Body of pancreas (tissue), 4 donors: ENCODE measurements at regions not wholly inside any gene's neighbourhood (a gene's known extent, or its start where the extent isn't known, plus 50 kb on each side); places are given as distances from the start of the nearest gene placed in this dataset.

ENCODE experiments used
- ATAC-seq: fragments of 150-250 bp; one replicate; pipeline ENCODE4 v1.9.1; 2016
- DNase-seq, 4 donors: peaks; one replicate each; pipeline ENCODE4 v3.0.0-alpha.2; 2019
- H3K27ac ChIP-seq, 4 donors: fragments of 200-600 bp; sonication (generic); 1 replicate in 3 of 4; 2 replicates in 1 of 4; pipeline versions ENCODE4 v1.5.1 to v1.6.1; 2016 to 2019; ENCODE audit warnings: mild to moderate bottlenecking in 1 of 4, mixed read lengths in 1 of 4, moderate library complexity in 1 of 4
- H3K27me3 ChIP-seq, 2 donors: fragments of 200-600 bp; sonication (generic); one replicate each; pipeline ENCODE4 v1.6.0; 2016; ENCODE audit warnings: mild to moderate bottlenecking in 1 of 2
- H3K36me3 ChIP-seq, 2 donors: fragments of 200-600 bp; sonication (generic); replicated peaks in 1 of 2; 2 replicates each; pipeline ENCODE4 v1.5.1; 2016; ENCODE audit warnings: low read depth in 2 of 2; ENCODE audit not compliant: insufficient read depth in 1 of 2
- H3K4me1 ChIP-seq: fragments of 200-600 bp; sonication (generic); one replicate; pipeline ENCODE4 v1.6.0; 2016
- H3K4me3 ChIP-seq, 2 donors: fragments of 200-600 bp; sonication (generic); 1 replicate in 1 of 2; 2 replicates in 1 of 2; pipeline ENCODE4 v1.5.1; 2016 to 2019
- H3K9me3 ChIP-seq, 3 donors: fragments of 200-600 bp; sonication (generic); 1 replicate in 2 of 3; 2 replicates in 1 of 3; pipeline ENCODE4 v1.5.1; 2016
- POLR2A ChIP-seq, 3 donors: fragments of 450-650 bp; IDR thresholded peaks; one replicate each; pipeline ENCODE4 v1.6.1; 2016; ENCODE audit warnings: antibody characterized with exemption in 3 of 3, mild to moderate bottlenecking in 2 of 3
- WGBS, 2 donors: methylation state at CpG; one replicate each; pipeline ENCODE4 v1.1.5; 2017; 5-methylcytosine and 5-hydroxymethylcytosine counted together
- intact Hi-C: fragments of 100-400 bp; cut with DNase I; formaldehyde crosslinking; loops from one replicate; pipeline ENCODE4 v1.15.1; 2023
- TF ChIP-seq, protein P1 (sequence below), 7 experiments: fragments of 450-650 bp in 4 of 7; fragments of 200-600 bp in 3 of 7; sonication (generic) in 3 of 7; IDR thresholded peaks; one replicate each; pipeline ENCODE4 v1.5.1; 2016 to 2019; ENCODE audit warnings: antibody characterized with exemption in 7 of 7

DNA sequence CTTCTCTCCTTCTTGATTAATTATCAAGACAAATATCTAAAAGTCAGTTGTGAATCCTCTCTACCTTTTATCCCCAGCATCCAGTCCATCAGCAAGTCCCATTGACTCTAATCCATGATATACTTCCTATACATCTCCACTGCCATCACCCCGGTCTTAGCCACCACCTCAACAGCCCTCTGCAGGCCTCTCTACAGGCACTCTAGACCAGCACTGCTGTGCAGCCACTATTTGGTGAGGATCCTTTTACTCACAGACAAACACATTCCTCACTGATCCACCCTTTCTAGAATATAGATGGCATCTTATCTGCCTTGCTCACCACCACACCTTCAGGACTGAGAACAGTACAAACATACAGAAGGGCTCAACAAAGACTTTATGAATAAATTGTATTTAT lies 221.7 kb downstream of the RFC3 start:
- WGBS, 2 donors: 82 to 83% methylated on average over 1 of the region's 1 CpG
- Histone ChIP-seq H3K36me3 (no peaks in the 10 kb centered on the region), H3K9me3 (no peaks in the 10 kb centered on the region), H3K4me3 (no peak overlapping the region), H3K4me1 (no peaks in the 10 kb centered on the region), H3K27me3 (no peaks in the 10 kb centered on the region), H3K27ac (no peak overlapping the region)
- ATAC-seq: no peak
- DNase-seq: no peak
- intact Hi-C loops: no loop called here
- TF ChIP-seq POLR2A (IDR thresholded peaks at IDR 0.05): no peak
- TF ChIP-seq, protein P1, sequence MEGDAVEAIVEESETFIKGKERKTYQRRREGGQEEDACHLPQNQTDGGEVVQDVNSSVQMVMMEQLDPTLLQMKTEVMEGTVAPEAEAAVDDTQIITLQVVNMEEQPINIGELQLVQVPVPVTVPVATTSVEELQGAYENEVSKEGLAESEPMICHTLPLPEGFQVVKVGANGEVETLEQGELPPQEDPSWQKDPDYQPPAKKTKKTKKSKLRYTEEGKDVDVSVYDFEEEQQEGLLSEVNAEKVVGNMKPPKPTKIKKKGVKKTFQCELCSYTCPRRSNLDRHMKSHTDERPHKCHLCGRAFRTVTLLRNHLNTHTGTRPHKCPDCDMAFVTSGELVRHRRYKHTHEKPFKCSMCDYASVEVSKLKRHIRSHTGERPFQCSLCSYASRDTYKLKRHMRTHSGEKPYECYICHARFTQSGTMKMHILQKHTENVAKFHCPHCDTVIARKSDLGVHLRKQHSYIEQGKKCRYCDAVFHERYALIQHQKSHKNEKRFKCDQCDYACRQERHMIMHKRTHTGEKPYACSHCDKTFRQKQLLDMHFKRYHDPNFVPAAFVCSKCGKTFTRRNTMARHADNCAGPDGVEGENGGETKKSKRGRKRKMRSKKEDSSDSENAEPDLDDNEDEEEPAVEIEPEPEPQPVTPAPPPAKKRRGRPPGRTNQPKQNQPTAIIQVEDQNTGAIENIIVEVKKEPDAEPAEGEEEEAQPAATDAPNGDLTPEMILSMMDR (IDR thresholded peaks at IDR 0.05): no peak

GRCh38 chr13:34040863-34041262 lies 222.9 kb downstream of the RFC3 start:
- TF ChIP-seq, protein P1 (IDR thresholded peaks at IDR 0.05): no peak
- TF ChIP-seq POLR2A (IDR thresholded peaks at IDR 0.05): no peak
- no peaks in the 10 kb centered on the region for H3K36me3 ChIP-seq

GRCh38 chr13:34044041-34044440 lies 226.1 kb downstream of the RFC3 start:
- intact Hi-C loops: no loop called here
- no peak overlapping the region for H3K27ac ChIP-seq
- H3K4me1 ChIP-seq: no peaks in the 10 kb centered on the region
- DNase-seq (no peak), ATAC-seq (no peak)
- 54 to 61% methylated on average over 2 of the region's 2 CpGs for WGBS, 2 donors
- H3K4me3 ChIP-seq: no peak overlapping the region
- TF ChIP-seq, protein P1 (IDR thresholded peaks at IDR 0.05): no peak
- no peak for TF ChIP-seq POLR2A (IDR thresholded peaks at IDR 0.05)
- H3K27me3 ChIP-seq: no peaks in the 10 kb centered on the region
- no peaks in the 10 kb centered on the region for H3K9me3 ChIP-seq
- H3K36me3 ChIP-seq: no peaks in the 10 kb centered on the region

More at GRCh38 chr13:34040863-34041262, 222.9 kb downstream of the RFC3 start:
- ATAC-seq (no peak), DNase-seq (no peak)
- Histone ChIP-seq H3K4me1 (no peaks in the 10 kb centered on the region), H3K27me3 (no peaks in the 10 kb centered on the region), H3K4me3 (no peak overlapping the region), H3K9me3 (no peaks in the 10 kb centered on the region), H3K27ac (no peak overlapping the region)
- intact Hi-C loops: no loop called here
- WGBS, 2 donors: 50 to 51% methylated on average over 4 of the region's 4 CpGs

DNA sequence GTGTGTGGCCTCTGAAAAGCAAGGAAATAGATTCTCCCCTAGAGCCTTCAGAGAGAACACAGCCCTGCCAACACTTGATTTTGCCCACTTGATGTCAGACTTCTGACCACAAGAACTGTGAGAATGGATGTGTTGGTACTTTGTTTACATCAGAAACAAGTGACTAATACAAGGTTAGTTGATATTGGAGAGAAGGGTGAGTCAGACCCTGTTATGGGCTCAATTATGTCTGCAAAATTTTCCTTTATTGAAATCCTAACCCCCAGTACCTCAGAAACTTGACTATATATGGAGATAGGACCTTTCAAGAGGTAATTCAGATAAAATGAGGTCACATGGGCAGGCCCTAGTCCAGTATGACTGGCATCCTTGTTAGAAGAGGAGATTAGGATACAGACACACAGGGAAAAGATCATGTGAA lies 226.7 kb downstream of the RFC3 start:
- Histone ChIP-seq H3K4me3 (no peak overlapping the region), H3K36me3 (no peaks in the 10 kb centered on the region), H3K27me3 (no peaks in the 10 kb centered on the region), H3K27ac (no peak overlapping the region), H3K4me1 (no peaks in the 10 kb centered on the region), H3K9me3 (no peaks in the 10 kb centered on the region)
- DNase-seq (no peak), ATAC-seq (no peak)
- intact Hi-C loops: no loop called here
- TF ChIP-seq, protein P1 (IDR thresholded peaks at IDR 0.05): no peak
- no peak for TF ChIP-seq POLR2A (IDR thresholded peaks at IDR 0.05)

- Histone ChIP-seq H3K4me3 (no peak overlapping the region), H3K27ac (no peak overlapping the region), H3K4me1 (no peaks in the 10 kb centered on the region), H3K36me3 (no peaks in the 10 kb centered on the region), H3K9me3 (no peaks in the 10 kb centered on the region), H3K27me3 (no peaks in the 10 kb centered on the region)
- ATAC-seq (no peak), DNase-seq (no peak)
- WGBS, 2 donors: 72 to 81% methylated on average over 5 of the region's 5 CpGs
- no peak for TF ChIP-seq POLR2A (IDR thresholded peaks at IDR 0.05)
- TF ChIP-seq, protein P1 (IDR thresholded peaks at IDR 0.05): no peak
- intact Hi-C loops: no loop called here
These were observed 228.5 kb downstream of the RFC3 start for GRCh38 chr13:34046457-34046856.
